Hippocampal formation (tissue), 2 donors: ENCODE measurements at regions not wholly inside any gene's neighbourhood (a gene's known extent, or its start where the extent isn't known, plus 50 kb on each side); places are given as distances from the start of the nearest gene placed in this dataset.

Experiments used
- DNase-seq, 2 donors: peaks; one replicate each; lab custom pipeline; 2025; lab: John Stamatoyannopoulos, UW

DNA sequence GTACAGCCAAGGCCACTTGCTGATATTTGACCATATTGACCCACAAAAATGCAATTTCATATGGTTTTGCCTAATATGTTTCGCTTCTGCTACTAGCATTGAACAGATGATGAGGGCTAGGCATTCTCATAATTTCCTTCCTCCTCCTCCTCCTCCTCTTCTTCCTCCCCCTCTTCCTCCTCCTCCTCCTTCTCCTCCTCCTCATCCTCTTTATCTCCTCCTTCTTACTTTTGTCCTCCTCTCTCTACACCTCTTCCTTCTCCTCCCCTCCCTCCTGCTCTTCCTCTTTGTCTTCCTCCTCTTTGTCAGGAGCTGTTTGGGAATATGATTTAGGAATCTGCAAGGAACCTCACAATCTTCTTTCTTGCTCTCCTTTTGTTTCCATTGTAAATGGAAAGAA lies 133.9 kb upstream of the CELF2 start:
- no peak for DNase-seq

DNA sequence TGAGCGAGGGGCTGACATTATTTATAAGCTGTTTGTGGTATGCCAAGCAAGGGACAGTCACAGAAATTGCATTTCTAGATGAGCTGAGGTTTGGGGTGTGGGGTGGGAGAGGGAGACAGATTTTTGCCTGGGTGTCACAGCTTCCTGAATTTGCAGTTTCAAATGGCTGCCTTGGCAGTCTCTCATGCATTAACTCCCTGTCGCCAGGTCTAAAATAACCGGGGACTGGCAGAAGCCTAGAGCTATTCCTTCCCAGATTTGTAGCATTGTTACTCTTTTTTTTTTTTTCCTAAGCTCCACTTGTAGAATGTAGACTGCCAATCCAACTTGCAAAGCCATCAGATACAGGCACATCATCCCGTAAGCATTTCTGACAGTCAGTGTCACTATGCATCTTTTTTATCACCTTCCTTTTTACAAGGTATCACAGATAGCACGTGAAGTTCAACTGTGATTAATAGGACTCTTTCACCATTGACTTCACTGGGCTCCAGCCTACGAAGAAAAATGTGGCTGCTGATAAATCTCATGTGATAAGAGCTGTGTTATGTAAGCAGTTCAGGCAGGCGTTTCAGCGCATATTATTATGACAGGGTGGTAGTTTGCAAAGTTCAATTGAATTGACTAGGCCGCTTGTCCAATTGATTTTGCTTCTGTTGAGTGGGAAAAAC lies 130.7 kb upstream of the CELF2 start:
- peak in 1 of 2 donors; percentile 27 for DNase-seq

- DNase-seq: no peak
These were observed 126.3 kb upstream of the CELF2 start for GRCh38 chr10:10891124-10892082.

DNA sequence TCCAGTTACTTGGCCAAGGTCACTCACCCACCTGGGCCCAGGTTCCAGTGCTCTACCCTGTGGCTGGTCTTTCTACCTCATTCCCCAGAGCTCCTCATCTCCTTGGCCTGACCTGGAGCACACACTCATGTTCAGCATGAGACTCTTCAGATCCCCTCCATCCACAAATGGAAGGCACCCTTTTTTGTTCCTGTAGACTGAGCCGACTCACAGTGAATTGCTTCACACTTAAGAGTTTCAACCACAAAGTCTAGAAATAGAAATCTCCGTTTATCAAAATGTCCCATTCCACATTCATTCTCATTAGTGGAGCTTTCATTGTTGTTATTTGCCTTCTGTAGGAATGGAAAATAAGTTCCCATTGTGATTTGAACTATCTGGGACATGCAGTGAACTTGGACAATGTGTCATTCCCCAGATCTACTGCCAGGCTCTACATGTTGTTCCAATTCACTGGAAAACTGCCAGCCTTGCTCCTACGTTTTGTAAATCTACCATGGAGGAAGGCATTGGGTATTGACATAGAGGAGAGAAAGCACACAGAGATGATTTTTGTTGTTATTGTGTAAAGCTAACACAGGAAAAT lies 125.3 kb upstream of the CELF2 start:
- no peak for DNase-seq

- DNase-seq: no peak
These were observed 120.3 kb upstream of the CELF2 start for GRCh38 chr10:10897400-10897799.

DNA sequence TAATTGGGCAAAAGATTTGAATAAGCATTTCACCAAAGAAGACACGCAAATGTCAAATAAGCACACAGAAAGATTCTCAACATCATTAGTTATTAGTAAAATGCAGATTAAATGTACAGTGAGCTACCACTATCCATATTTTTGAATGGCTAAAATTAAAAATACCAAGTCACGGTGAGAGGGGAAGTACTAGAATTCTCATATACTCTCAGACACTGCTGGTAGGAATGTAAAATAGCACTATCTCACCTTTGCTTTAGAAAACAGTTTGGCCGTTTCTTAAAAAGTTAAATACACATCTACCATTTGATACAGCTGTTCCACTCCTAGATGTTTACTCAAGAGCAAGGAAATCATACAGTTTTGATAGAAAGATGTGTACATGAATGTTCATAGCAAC lies 115.8 kb upstream of the CELF2 start:
- no peak for DNase-seq

GRCh38 chr10:10902951-10903350 lies 114.7 kb upstream of the CELF2 start:
- no peak for DNase-seq

DNA sequence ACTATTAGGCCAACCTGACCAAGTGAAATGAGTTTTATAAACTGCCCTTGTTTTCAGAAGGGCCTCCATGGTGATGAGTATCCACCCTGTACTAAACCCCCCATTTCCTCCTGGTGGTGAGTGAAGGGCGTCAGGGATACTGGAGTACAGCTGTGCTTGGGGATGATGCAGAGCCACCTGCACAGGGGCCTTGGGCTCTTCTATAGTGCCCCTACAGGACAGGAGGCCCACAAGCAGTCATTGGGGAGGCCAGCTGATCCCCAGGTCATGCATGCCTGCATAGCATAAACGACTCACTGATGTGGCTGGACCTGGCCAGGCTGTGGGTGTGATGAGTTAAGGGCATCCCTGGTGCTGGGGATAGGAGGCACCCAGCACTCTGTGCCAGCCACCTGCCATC lies 114.1 kb upstream of the CELF2 start:
- DNase-seq: no peak

DNA sequence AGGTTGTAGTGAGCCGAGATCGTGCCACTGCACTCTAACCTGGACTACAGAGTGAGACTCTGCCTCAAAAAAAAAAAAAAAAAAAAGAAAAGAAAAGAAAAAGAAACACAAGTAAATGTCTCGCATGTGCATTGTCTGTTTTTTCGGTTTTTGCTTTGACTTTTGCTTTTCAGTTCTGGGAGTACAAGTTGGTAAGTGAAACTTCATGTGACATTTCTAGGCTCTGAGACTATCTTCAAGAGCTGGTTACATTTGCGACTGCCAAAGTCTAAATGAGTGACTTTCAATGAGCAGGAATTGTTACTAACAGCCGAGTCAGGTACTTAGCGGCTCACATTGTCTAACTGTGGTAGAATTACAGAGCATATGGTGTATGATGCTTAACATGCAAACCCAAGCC lies 107.0 kb upstream of the CELF2 start:
- no peak for DNase-seq

DNA sequence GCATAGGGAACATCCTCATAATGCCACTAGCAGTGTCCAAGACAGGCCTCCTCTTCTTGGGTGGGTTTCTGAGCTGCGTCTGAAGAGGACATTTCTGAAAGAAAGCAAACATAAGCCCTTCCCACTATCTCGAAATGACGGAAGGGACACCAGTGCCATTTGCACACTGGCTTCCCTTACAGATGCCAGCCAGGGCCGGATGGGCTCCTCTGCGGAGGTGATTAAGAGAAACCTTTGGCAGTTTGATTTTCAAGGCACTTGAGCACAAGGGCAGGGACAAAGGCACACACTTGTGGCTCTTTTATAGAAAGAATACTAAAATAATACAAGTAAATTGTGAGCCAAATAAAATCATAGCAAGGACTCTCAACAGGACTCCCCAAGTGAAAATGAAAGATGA lies 106.6 kb upstream of the CELF2 start:
- no peak for DNase-seq

DNA sequence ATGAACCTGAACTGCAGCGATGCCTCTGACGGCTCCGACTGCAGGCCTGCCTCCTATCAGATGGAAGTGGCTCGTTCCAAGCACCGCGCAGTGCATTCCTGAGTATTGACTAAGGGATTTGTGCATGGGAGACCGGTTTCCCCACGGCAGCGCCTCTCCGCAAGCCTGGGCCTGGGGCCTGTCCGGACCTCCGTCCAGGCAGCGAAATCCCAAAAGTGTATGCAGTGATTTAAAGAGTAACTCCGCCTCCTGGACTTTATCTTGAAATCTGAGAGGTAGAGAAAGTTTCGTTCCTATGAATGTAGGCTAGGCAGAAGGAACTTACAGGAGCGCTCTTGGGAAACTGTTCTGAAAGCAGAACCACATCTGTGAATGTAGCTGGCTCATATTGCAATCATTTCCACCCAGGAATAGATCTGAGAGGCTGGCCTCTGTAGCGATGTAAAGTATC lies 106.2 kb upstream of the CELF2 start:
- DNase-seq: peak in 1 of 2 donors; percentile 22

DNA sequence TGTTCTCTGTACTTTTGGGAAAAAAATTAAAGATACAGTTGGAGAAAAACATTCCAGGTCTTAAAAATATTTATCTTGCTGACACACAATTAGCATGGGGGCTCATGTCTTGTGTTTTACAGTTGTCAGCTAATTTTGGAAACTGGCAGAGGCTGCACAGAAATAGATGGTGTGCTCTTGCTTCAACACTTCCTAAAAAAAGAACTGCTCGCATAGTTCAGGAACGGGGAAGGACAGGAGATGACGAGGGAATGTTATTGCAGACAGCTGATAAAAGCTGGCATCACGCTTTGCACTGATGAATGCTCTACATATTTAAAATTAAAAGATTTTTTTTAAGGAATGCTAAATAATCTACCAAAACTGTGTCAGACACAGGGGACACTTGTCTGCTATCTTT lies 103.5 kb upstream of the CELF2 start:
- no peak for DNase-seq

- DNase-seq: no peak
These were observed 102.5 kb upstream of the CELF2 start for GRCh38 chr10:10915215-10915614.

GRCh38 chr10:10917031-10917430 lies 100.6 kb upstream of the CELF2 start:
- no peak for DNase-seq

DNA sequence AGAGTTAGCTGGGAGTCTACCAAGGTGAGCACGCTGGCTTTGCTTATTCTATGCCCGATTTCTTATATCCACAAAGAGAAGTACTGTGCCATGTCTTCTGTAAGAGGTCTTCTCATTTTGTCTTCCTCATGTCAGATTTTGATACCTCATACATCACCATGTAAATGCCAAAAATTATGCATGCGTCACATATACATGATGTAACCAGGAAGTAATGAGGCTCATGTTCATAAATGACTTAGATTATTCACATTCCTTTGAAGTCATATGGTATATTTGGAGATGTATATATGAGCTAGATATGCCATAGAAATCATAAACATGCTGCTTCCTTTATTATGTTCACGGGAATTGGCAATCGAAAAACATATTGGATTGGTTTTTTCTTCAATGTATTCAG lies 97.7 kb upstream of the CELF2 start:
- DNase-seq: no peak

- no peak for DNase-seq
These were observed 95.7 kb upstream of the CELF2 start for GRCh38 chr10:10921826-10922461.

GRCh38 chr10:10923029-10923651 lies 94.5 kb upstream of the CELF2 start:
- DNase-seq: no peak

GRCh38 chr10:10925667-10926066 lies 92.0 kb upstream of the CELF2 start:
- DNase-seq: no peak

DNA sequence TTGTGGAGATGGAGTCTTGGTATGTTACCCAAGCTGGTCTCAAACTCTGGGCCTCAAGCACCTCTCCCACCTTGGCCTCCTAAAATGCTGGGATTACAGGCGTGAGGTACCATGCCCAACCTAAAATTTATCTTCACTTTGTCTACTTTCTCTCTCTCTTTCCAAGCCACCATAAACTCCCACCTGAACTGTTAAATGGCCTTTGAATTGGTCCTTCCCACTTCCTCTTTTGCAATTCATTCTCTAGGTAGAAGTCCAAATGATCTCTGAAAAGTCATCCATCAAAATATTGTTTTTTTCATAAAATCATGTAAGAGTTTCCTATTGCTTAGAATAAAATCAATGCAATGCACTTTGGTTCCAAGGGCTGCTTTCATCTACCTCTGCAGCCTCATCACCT lies 90.1 kb upstream of the CELF2 start:
- DNase-seq: no peak

DNA sequence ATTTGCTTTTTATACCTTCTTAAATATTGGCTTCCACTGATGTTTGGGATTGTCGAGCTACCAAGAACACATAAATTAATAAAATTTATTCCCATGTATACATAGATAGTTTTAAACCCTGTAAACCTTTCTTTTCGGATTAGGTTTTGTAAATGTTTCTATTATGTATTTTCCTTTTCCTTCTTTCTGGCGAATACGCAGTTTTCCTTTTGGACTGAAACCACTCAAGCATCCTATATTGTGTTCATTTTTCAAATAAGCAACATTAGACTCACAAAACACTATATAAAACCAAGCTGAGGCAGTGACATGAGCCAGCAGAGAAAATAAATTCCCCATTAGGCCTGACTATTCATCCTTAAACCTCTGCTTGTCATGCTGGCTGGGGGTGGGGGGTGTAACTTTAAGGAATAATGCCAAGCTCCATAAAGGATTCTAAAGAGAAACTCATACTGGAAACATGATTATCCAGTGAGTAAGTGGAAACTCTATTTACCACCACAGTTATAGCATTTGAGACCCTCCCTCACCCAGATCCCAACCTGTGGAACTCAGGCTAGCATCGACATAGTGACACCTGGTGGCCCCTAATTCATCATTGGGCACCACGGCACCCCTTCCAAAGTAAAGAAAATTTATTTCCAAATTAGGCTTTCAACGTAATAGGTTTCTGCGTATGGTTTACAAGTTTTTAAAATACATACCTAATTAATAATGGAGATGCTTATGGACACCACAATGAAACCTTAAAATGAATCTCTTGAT lies 86.5 kb upstream of the CELF2 start:
- no peak for DNase-seq

GRCh38 chr10:10935032-10935431 lies 82.6 kb upstream of the CELF2 start:
- no peak for DNase-seq
